ENCODE measurements at regions not wholly inside any gene's neighbourhood (a gene's known extent, or its start where the extent isn't known, plus 50 kb on each side); places are given as distances from the start of the nearest gene placed in this dataset.

- in situ Hi-C loops (cut with MboI; ENCODE audit: low sequenced_read_pairs) = no loop called here
- H3K4me3 ChIP-seq = peak overlapping the region; percentile 11
- DNase-seq (ENCODE audit: low spot score in 2 of 2) = no peak
Observed at GRCh38 chr17:409308-409847, 56.8 kb upstream of the RPH3AL start.

GRCh38 chr17:404703-405102 lies 52.1 kb upstream of the RPH3AL start:
- no peaks in the 10 kb centered on the region for H3K36me3 ChIP-seq (replicated peaks)
- in situ Hi-C loops (cut with MboI; ENCODE audit: low sequenced_read_pairs) = no loop called here
- no peak for DNase-seq (ENCODE audit: low spot score in 2 of 2)

More at GRCh38 chr17:409308-409847, 56.8 kb upstream of the RPH3AL start:
- Histone ChIP-seq H3K9me3 (no peaks in the 10 kb centered on the region), H3K27me3 (ENCODE audit: low read depth) (no peaks in the 10 kb centered on the region), H3K4me1 (peaks cover 9% of the 10 kb centered on the region), H3K36me3 (replicated peaks) (peaks cover 10% of the 10 kb centered on the region)

More at GRCh38 chr17:404703-405102, 52.1 kb upstream of the RPH3AL start:
- H3K4me1 ChIP-seq = peaks cover 5% of the 10 kb centered on the region
- H3K4me3 ChIP-seq = no peak overlapping the region
- H3K27me3 ChIP-seq (ENCODE audit: low read depth) = no peaks in the 10 kb centered on the region
- H3K9me3 ChIP-seq = no peaks in the 10 kb centered on the region
